ENCODE measurements at regions not wholly inside any gene's neighbourhood (a gene's known extent, or its start where the extent isn't known, plus 50 kb on each side); places are given as distances from the start of the nearest gene placed in this dataset.

GRCh38 chr2:193845604-193846003, 1650.9 kb upstream of the TMEFF2 start (continued):
- TF ChIP-seq ATF3 (IDR thresholded peaks at IDR 0.05) (no peak), RAD21 (IDR thresholded peaks at IDR 0.05; ENCODE audit: low read depth) (no peak)

DNA sequence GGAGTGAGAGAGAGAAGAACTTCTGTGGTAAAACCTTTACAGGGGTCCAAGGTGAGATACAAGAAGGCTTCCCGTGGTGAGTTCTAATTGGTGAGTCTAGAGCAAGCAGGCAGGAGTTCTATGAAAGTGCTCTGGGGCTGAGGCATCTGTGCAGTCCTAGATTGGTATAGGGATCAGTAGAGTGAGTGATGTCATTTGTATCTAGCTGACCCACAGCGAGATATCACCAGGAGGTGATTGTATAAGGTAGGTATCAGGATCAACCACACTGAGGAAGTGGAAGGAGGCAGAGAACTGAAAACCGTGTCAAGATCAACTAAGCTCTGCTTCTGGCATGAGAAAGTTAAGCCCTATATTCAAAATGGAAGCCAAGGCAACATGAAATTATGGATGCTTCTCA, 1648.9 kb upstream of the TMEFF2 start:
- POLR2A ChIA-PET = no interaction called here
- BruUV-seq (replicated peaks) = no TSS peak

More for the DNA sequence above, 1648.9 kb upstream of the TMEFF2 start:
- RAD21 ChIA-PET (ENCODE audit: low non-redundant PET in 1 of 2, low total read pairs in 2 of 2, uncharacterized antibody in 2 of 2, unreplicated experiment in 2 of 2) = no interaction called here
- no peak overlapping the region for H3K4me3 ChIP-seq (replicated peaks in 1 of 2; ENCODE audit: low read depth in 1 of 2, low read length in 2 of 2)
- ATAC-seq = no peak
- H3K4me2 ChIP-seq (ENCODE audit: low read length) = no peak overlapping the region
- intact Hi-C loops (cut with micrococcal nuclease) = no loop called here
- no peaks in the 10 kb centered on the region for H3K79me2 ChIP-seq (ENCODE audit: insufficient read depth, low read length)
- H4K20me1 ChIP-seq (ENCODE audit: insufficient read depth) = no peaks in the 10 kb centered on the region
- no peaks in the 10 kb centered on the region for H3K36me3 ChIP-seq (ENCODE audit: control insufficient read depth in 1 of 2, insufficient read depth in 2 of 2, low read length in 2 of 2)
- no peaks in the 10 kb centered on the region for H3K9me3 ChIP-seq (ENCODE audit: control insufficient read depth in 1 of 2, insufficient read depth in 1 of 2, low read depth in 1 of 2, low read length in 2 of 2)
- H3K4me1 ChIP-seq (ENCODE audit: control insufficient read depth in 1 of 2, insufficient read depth in 2 of 2, low read length in 2 of 2) = no peaks in the 10 kb centered on the region
- no peaks in the 10 kb centered on the region for H3K9me2 ChIP-seq (ENCODE audit: insufficient read depth)
- TF ChIP-seq ATF3 (IDR thresholded peaks at IDR 0.05) (no peak), RAD21 (IDR thresholded peaks at IDR 0.05; ENCODE audit: low read depth) (no peak), POLR2AphosphoS5 (IDR thresholded peaks at IDR 0.05; ENCODE audit: low read depth, low read length) (no peak), ELF1 (IDR thresholded peaks at IDR 0.05; ENCODE audit: borderline replicate concordance, low read depth) (no peak), YY1 (IDR thresholded peaks at IDR 0.05; ENCODE audit: extremely low read depth, insufficient replicate concordance, low read depth, low read length) (no peak), JUND (IDR thresholded peaks at IDR 0.05) (no peak), CTCF (IDR thresholded peaks at IDR 0.05 in 2 of 3, conservative IDR thresholded peaks at IDR 0.05 in 1 of 3; ENCODE audit: borderline replicate concordance in 1 of 3, insufficient read depth in 1 of 3, low read depth in 2 of 3, low read length in 2 of 3) (no peak), ZBTB33 (IDR thresholded peaks at IDR 0.05; ENCODE audit: extremely low read depth, insufficient replicate concordance, low read length) (no peak), CEBPB (IDR thresholded peaks at IDR 0.05; ENCODE audit: low read depth) (no peak), EGR1 (IDR thresholded peaks at IDR 0.05; ENCODE audit: low read depth) (no peak), EZH2 (IDR thresholded peaks at IDR 0.05) (no peak), POLR2A (IDR thresholded peaks at IDR 0.05; ENCODE audit: borderline replicate concordance, extremely low read depth, insufficient read depth, insufficient read length) (no peak), FOSL1 (IDR thresholded peaks at IDR 0.05; ENCODE audit: low read depth) (no peak), ZNF274 (IDR thresholded peaks at IDR 0.05; ENCODE audit: low read depth, low read length) (no peak)
- no peak for DNase-seq (ENCODE audit: low read depth, low spot score)
- H3K27ac ChIP-seq (ENCODE audit: low read depth, low read length) = no peak overlapping the region
- H3K27me3 ChIP-seq (ENCODE audit: insufficient read depth, low read length) = no peaks in the 10 kb centered on the region
- CTCF ChIA-PET = no interaction called here
- no peak overlapping the region for H3K9ac ChIP-seq (ENCODE audit: low read length)
- no peak overlapping the region for H2AFZ ChIP-seq (ENCODE audit: low read depth, low read length, poor library complexity, severe bottlenecking)

Data from HCT116 (cell line).